GM12892 (cell line): ENCODE measurements at regions not wholly inside any gene's neighbourhood (a gene's known extent, or its start where the extent isn't known, plus 50 kb on each side); places are given as distances from the start of the nearest gene placed in this dataset.

Source experiments
- POLR2A ChIP-seq: IDR thresholded peaks from 2 replicates; pipeline ENCODE4 v1.6.1; 2011; ENCODE audit warnings: low read depth, low read length, control low read depth
- TAF1 ChIP-seq: IDR thresholded peaks from 2 replicates; pipeline ENCODE4 v1.6.1; 2011; ENCODE audit warnings: low read depth, mild to moderate bottlenecking, control low read depth, low read length, borderline replicate concordance

GRCh38 chr21:28632755-28633408 lies 359.8 kb downstream of the LTN1 start:
- TF ChIP-seq POLR2A (no peak), TAF1 (no peak)
